ENCODE measurements at regions not wholly inside any gene's neighbourhood (a gene's known extent, or its start where the extent isn't known, plus 50 kb on each side); places are given as distances from the start of the nearest gene placed in this dataset.

DNA sequence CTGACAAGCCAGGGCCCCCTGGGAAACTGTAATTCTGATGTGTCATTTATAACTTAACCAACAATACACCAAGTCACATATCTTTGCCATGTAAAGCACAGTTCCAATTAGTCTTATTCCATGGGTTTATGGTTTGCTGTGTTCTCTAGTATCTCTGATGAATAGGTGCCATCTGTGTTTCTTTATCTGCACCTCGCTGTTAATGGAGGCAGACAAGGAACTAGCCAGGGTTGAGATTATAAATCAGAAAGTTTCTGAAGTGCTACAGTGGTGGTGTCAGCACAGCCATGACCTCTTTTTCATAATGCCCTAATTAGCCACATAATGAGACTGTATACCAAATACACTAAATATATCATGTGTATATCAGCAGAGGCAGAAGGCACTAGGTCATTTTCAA is 866.4 kb downstream of the PLOD2 start:
- TF ChIP-seq CTCF (IDR thresholded peaks at IDR 0.05; ENCODE audit: low read length) (no peak), EZH2 (IDR thresholded peaks at IDR 0.05; ENCODE audit: borderline replicate concordance, low read length) (no peak)
